Thyroid gland (tissue), 4 donors: ENCODE measurements at regions not wholly inside any gene's neighbourhood (a gene's known extent, or its start where the extent isn't known, plus 50 kb on each side); places are given as distances from the start of the nearest gene placed in this dataset.

ENCODE experiments used
- POLR2A ChIP-seq, 2 donors: fragments of 450-650 bp; IDR thresholded peaks; one replicate each; pipeline ENCODE4 v1.6.1; 2017; ENCODE audit warnings: antibody characterized with exemption in 2 of 2, mild to moderate bottlenecking in 2 of 2, moderate library complexity in 1 of 2
- TF ChIP-seq, protein P1 (sequence below), 6 experiments: fragments of 200-600 bp in 3 of 6; fragments of 450-650 bp in 3 of 6; sonication (generic) in 3 of 6; IDR thresholded peaks; one replicate each; pipeline ENCODE4 v1.5.1; 2016 to 2019; ENCODE audit warnings: antibody characterized with exemption in 6 of 6, mild to moderate bottlenecking in 2 of 6, inconsistent platforms in 1 of 6, moderate library complexity in 1 of 6

DNA sequence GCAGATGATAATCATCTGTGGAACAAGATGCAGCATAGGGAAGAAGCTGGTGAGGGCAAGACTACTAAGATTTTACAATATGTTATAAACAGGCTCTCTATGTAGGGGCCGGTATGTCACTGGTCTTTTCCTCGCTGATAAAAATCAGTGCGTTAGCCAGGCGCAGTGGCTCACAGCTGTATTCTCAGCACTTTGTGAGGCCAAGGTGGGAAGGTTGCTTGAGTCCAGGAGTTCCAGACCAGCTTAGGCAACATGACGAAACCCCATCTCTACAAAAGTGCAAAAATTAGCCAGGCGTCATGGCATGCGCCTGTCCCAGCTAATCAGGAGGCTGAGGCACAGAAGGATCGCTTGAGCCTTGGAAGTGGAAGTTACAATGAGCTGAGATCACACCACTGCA, 135.9 kb downstream of the TUSC1 start:
- TF ChIP-seq, protein P1, sequence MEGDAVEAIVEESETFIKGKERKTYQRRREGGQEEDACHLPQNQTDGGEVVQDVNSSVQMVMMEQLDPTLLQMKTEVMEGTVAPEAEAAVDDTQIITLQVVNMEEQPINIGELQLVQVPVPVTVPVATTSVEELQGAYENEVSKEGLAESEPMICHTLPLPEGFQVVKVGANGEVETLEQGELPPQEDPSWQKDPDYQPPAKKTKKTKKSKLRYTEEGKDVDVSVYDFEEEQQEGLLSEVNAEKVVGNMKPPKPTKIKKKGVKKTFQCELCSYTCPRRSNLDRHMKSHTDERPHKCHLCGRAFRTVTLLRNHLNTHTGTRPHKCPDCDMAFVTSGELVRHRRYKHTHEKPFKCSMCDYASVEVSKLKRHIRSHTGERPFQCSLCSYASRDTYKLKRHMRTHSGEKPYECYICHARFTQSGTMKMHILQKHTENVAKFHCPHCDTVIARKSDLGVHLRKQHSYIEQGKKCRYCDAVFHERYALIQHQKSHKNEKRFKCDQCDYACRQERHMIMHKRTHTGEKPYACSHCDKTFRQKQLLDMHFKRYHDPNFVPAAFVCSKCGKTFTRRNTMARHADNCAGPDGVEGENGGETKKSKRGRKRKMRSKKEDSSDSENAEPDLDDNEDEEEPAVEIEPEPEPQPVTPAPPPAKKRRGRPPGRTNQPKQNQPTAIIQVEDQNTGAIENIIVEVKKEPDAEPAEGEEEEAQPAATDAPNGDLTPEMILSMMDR (IDR thresholded peaks at IDR 0.05): no peak
- TF ChIP-seq POLR2A (IDR thresholded peaks at IDR 0.05): no peak
